HL-60/S4 treated with phorbol 12-myristate 13-acetate at 8.2 ng/mL for 4 days and 3 days (cell line): ENCODE measurements at regions not wholly inside any gene's neighbourhood (a gene's known extent, or its start where the extent isn't known, plus 50 kb on each side); places are given as distances from the start of the nearest gene placed in this dataset.
"Not testable (repeated sequence)": the region's sequence is repeated elsewhere in the genome, so short reads cannot be mapped to it uniquely, and the experiment has no call there.

Experiments
- in situ Hi-C: fragments of 300-500 bp; cut with MboI; formaldehyde crosslinking; loops from 2 replicates; pipeline ENCODE4 v1.15.0; 2022; ENCODE audit warnings: low sequenced_read_pairs

DNA sequence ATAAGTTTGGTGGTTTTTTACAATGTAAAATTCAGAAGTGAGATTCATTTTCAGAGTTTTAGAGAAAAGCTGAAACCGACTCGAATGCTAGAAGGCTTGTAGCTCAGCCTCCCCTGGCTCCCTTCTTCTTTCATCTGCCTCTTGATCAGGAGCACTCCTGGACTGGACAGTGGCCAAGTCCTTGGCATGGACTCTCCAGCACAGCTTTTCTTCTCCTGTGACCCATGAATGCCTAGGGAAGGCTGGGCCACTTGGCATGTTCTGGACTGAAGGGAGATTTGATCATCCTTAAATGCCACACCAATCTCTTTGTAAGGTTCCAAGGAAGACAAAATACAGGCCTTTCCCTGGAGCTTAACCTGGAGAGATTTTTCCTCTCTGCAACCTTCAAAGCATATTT lies 384.0 kb upstream of the SASH1 start:
- in situ Hi-C loops = no loop called here

DNA sequence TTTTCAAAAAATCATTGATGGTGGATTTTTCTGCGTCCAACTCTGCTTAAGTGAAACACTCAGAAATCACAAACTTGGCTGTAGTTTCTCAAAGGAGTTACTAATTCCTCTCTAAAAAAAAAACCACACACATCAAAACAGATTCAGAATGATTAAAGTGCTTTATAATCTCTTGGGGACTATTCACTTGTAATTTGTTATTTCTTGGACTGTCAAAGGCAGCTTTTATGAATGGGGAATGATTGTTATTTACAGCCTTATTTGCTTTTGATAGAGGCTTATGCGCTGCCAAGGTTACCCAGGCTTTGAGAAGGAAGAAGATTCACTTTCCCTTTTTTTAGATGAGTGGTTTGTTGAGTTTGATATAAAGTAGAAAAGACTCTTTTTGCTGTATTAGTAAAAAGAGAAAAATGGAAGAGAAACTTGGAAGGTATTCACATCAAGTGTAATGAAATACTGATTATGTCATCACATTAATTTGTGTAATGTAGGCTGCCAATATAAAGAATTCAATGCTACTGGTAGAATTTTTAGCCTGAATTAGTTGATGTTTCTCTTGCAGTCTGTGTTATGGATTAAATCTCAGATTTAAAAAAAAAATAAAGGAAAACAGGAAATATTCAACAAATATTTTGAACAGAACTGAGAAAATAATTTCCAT lies 381.0 kb upstream of the SASH1 start:
- in situ Hi-C loops = no loop called here

DNA sequence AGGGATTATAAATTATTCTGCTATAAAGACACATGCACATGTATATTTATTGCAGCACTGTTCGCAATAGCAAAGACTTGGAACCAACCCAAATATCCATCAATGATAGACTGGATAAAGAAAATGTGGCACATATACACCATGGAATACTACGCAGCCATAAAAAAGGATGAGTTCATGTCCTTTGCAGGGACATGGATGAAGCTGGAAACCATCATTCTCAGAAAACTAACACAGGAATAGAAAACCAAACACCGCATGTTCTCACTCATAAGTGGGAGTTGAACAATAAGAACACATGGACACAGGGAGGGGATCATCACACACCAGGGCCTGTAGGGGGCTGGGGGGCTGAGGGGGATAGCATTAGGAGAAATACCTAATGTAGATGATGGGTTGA lies 377.2 kb upstream of the SASH1 start:
- in situ Hi-C loops = not testable (repeated sequence)

DNA sequence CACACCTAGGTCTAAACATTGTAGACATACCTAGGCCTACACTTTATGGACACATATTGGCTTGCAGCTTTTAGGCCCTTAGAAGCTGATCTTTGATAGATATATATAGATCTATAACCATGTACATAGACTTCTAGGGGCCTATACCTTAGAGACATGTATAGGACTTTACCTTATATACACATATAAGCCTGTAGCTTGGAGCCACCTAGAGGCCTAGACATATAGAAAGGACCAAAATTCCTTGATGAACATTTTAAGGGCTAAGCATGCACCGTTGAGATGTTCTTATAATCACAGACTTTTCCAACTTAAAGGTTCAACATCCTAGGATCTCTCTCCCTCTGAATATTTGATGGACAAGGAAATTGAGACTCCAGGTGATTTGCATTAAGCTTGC lies 371.7 kb upstream of the SASH1 start:
- in situ Hi-C loops = no loop called here

DNA sequence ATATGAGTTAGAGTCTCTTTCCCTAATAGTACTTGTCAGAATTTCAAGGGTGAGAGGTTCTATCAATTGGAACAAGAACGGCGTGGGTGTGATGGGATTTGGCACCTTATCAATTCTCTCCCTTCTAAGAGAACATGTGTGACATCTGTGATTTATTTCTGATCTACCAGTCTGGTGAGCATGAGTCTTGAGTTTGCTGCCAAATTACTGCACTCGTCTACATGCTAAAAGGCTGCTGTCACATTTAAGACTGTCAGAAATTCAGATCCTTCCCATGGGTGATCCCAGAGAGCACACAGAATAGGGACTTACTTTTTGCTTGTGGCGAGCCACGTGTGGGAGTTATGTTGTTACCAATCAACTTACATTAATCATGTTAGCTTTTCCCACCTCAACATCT lies 370.2 kb upstream of the SASH1 start:
- in situ Hi-C loops = no loop called here

DNA sequence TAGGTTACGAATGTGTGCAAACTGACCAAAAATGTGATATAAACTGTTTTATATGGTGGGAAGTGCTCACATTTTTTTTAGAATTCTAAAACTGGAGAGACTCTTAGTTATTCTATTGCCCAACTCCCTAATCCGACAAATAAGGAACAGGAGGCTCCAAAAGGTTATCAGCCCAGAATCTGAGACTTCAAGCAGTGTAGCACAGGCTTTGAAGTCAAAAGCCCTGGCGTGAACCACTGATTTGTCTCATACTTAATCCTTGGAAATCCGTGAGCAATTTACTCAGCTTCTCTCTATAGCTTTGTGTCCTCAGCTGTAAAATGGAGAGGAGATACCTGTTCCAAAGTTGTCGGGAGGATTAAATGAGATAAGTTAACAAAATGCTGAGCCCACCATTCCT lies 368.8 kb upstream of the SASH1 start:
- in situ Hi-C loops = no loop called here

DNA sequence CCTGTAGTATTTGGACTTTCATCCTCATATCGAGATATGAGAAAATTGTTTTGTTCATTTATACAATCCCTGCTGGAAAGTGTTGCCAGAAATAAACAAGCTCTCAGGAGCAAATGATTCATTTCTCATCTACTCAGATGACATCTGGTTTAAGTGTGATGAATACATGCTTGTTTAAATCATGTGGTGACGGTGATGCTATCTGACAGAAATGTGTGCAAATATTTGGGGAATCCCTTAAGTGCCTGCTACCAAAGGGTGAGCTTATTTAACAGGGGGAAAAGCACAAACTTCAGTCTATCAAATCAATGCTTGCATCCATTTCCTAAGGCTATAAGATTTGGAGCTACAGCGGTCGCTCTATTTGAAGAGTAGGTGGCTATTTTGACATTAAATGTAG lies 368.3 kb upstream of the SASH1 start:
- in situ Hi-C loops = no loop called here

DNA sequence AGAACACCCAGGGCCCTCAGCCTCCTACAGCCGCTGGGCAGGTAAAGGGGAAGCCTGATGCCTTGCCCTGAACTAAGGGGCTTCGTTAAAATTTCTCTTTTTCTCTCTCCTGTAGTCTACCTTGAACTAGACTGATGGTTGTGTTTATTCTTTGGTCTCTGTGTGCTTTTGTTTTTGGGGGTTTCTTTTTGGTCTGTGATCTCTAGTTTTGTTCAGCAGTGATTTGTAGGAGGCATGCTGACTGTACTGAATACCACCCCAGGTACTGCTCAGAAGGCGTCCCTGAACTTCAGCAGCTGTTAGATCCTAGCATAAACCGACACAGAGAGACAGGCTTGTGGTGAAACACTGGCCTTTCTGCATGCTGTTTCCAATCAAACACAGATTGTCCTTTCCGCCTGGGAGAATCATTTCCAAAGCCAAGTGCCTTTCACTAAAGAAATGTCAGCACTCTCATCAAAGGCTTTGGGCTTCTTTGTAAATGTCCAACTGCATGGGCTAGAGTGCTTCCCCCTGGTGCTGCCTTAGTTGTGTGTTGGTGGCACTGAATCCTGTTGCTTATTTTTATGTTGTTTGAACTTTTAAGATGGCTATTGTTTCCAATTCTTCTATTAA lies 364.7 kb upstream of the SASH1 start:
- in situ Hi-C loops = no loop called here

DNA sequence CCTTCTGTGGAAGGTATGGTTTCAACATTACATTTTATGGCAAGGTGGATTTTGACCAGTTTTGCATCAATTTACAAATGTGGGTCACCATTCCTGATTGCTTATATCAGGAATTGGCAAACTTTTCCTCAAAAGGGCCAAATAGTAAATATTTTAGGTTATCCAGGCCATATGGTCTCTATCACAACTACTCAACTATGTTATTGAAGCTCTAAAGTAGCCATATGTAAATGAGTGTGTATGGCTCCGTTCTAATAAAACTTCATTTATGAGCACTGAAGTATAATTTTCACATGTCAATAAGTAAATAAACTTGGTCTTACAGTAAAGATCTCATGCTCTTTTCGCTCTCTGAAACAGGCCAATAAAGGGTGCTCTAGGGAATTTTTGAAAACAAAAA lies 362.7 kb upstream of the SASH1 start:
- in situ Hi-C loops = no loop called here

DNA sequence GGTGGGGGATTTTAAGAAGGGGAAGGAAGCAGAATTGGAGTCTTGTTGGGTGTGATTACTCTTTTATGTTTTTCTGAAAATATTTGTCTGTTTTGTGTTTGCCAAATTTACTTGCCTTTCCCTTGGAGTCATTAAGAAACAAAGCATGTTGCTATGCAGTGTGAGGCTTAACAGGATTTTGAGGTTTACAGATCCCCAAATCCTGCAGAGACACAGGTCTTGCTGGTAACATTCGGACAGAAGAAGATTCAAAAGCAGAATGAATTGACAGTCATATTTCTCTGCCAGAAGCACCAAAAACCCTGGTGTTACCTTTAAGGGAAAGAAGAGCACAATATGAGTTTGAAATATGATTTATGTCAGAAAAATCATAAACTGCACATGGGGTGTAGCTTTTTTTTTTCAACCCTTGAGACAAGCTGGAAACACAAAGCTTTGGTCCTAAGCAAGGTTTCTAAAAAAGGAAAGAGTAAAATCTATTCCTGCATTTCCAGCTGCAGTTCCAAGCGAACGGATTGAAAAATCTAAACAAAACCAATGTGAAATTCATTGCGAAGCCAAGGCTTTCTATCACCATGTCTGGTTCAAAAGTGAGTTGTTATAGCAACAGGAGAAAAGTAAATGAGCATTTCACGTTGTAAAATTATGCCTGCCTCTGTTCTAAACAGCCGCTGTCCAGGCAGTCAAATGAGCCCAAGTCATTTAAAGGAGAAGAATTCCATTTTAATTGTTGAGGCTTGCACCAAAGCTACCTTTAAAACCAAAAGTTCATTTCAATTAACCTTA lies 358.9 kb upstream of the SASH1 start:
- in situ Hi-C loops = no loop called here

DNA sequence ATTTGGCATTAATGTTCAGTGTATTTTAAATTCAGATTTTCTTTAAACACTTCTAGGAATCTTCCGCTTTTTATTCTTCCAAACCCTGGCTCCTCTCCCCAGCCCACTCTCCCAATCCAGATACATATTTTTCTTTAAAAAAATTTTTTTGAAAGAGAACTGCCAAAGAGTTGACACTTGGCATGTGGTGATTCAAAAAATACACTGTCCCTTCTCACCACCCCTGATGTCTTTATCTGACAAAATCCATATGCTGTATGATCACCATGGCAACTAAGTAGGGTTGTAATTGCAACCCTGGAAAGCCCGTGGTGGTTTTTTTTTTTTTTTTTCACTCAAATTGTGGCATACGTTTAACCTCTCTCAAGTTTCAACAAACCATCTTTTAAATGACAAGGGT lies 355.8 kb upstream of the SASH1 start:
- in situ Hi-C loops = no loop called here

DNA sequence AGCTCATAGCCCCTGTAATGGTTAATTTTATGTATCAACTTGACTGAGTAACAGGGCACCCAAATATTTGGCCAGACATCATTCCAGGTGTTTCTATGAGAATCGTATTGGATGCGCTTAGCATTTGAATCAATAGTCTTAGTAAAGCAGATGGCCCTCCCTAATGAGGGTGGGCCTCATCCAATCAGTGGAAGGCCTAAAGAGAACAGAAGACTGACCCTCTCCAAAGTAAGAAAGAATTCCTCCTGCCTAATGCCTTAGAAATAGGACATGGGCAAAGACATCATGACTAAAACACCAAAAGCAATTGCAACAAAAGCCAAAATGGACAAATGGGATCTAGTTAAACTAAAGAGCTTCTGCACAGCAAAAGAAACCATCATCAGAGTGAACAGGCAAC lies 352.5 kb upstream of the SASH1 start:
- in situ Hi-C loops = no loop called here

DNA sequence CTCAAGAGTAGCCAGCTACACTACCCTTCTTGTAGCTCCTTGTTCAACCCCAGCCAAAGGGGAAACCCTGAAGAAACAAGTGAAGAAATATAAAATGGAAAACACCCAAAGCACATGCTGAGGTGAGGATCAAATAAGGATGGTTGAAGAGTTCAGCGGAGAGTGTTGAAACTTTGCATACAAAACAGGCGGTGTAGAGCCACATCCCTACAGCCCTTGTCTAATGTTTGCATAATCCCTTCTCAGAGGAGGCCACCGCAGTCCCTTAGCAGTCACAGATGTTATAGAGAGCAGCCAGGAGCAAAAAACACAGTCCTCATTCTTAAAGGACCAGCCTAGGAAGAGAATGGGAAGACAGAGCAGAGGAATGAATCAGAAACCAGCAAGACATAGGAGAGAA lies 350.7 kb upstream of the SASH1 start:
- in situ Hi-C loops = no loop called here

DNA sequence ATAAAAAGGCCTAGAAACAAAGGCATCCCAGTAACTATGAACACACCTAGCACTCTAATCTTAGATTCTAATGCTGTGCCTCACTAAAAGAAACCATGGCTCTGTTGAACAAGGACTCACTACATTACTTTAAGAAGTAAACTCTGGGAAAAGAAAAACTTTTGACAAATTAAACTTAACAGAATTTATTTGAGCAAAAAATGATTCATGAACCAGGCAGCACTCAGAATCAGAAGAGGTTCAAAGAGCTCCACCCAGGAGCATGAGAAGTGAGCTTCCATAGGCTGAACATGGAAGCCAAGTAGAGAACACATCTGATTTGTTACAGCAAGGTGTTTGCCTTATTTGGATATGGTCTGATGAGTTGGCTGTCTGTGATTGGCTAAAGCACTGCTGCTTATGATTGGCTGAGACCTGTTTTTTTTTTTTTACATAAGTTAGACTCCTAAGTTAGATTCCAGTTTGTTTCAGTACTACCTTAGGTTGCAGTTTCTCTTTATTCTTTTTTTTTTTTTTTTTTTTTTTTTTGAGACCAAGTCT lies 343.6 kb upstream of the SASH1 start:
- in situ Hi-C loops = no loop called here

DNA sequence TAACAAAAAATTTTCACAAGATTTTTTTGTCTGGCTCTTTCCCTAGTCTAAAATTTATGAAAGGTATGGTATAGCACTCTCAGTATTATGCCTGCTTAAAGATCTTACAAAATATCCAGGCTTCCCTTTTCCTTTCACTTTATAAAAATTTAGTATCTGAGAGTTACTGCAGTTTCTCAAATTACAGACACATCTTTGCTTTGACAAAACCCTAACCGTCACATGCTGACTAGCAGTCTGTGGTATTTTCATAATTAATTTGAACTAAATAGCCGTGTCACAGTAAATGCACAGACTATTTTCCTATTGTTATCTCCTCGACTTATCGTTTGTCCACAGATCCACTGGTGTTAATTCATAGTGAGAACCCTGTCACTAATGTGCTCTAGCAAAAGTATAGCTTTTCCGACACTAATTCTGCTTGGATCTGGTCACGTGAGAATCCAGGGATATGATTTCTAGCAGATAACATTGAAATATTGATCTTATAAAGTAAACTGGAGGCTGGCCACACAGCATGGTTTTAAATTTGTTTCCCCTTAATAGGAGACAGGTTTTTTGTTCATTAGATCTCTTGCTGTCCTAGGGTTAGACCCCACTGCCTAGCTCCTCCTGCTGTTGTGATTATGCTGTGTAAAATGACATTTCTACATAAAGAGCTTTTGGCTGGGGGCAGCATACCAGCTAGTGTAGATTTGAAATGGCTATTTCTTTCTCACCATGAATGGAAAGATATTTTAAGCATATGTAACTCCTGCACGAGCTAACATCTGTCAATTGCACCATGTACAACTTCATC lies 340.6 kb upstream of the SASH1 start:
- in situ Hi-C loops = no loop called here

DNA sequence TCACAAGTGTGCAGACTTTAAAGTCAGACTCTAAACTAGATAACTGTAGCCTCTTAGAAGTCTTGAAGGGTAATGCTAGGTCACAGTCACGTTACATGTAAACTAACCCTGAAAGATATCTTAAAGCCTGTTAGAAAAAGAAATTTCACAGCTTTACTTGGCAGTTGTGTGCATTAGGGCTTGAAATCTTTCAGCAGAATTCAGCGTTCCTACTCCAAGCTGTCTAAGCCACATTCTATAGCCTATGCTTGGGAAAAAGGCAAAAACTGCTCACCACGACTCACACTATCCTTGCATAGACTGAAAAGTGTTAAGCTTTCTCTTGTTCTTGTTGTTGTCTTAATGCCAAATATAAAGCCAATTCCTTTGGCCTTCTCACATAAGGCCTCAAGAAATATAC lies 338.0 kb upstream of the SASH1 start:
- in situ Hi-C loops = no loop called here

DNA sequence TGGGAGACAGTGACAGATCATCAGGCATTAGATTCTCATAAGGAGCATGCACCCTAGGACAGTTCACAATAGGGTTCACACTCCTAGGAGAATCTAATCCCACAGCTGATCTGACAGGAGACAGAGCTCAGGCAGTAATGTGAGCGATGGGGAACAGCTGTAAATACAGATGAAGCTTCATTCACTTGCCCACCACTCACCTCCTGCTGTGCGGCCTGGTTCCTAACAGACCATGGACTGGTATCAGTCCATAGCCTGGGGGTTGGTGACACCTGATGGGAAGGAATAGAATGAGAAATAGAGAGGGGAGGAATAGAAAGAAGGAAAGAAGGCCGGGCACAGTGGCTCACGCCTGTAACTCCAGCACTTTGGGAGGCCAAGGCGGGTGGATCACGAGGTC lies 336.8 kb upstream of the SASH1 start:
- in situ Hi-C loops = no loop called here

DNA sequence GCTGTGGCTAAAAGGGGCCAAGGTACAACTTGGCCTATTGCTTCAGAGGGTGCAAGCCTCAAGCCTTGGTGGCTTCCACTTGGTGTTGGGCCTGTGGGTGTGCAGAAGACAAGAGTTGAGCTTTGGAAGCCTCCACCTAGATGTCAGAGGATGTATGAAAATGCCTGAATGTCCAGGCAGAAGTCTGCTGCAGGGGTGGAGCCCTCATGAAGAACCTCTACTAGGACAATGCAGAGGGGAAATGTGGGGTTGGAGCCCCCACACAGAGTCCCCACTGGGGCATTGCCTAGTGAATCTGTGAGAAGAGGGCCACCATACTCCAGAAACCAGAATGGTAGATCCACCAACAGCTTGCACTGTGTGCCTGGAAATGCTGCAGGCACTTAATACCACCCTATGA lies 332.1 kb upstream of the SASH1 start:
- in situ Hi-C loops = not testable (repeated sequence)

DNA sequence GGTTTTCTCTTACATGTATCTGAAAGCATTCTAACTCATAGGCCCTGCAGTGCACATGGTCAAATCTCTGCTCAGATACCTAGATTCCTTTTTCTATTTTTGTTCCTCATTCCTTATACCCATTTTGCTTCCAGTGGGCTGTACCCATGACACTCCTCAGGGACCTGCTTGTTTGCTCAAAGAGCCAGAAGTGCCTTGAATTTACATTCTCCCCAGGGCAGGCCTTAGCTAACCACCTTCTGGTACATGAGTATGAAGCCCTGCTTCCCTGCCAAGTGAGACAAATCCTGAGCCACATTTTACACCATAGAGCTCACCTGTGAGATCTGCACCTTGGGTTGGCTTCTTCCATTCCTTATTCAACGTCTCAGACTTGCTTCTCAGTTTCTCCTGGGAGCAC lies 326.6 kb upstream of the SASH1 start:
- in situ Hi-C loops = no loop called here

DNA sequence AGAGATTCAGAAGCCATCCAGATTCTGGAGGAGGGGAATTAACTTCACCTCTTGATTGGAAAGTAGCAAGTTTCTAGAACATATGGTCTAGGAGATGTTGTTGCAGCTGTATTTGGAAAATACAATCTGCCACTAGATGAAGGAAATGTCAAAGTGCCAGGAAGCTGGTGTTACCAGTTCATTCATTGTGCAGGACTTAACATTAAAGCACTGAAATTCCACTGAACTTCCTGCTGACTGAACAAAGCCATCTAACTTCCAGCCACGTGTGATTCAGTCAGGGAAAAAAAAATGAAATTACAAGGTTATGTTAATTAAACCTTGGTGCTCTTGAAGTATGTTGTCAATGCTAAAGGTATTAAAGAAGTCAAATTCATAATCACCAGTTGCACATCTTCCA lies 321.5 kb upstream of the SASH1 start:
- in situ Hi-C loops = no loop called here

DNA sequence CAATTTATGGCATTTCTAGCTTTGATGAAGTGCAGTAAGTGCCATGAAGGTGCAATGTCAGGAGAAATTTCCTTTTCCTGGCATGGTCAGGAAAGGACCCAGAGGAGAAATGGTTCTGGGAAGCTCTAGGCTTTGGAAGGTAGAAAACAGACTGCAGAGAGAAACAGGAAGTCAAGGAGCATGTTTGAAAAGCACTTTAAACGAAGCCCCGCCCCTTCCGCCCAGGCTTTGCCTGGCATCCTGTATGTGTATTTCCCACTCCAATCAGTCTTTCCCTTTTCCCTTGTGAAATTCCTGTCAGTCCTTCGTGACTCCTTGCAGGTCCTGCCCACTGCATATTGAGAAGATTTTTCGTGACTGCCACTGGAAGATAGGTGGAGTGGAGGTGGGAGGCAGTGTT lies 320.9 kb upstream of the SASH1 start:
- in situ Hi-C loops = no loop called here
